ENCODE measurements at regions not wholly inside any gene's neighbourhood (a gene's known extent, or its start where the extent isn't known, plus 50 kb on each side); places are given as distances from the start of the nearest gene placed in this dataset.
"Not testable (repeated sequence)": the region's sequence is repeated elsewhere in the genome, so short reads cannot be mapped to it uniquely, and the experiment has no call there.

GRCh38 chr16:65570261-65570660 is 448.4 kb upstream of the CDH11 start:
- H3K9ac ChIP-seq, result no peak overlapping the region
- no peaks in the 10 kb centered on the region for H4K20me1 ChIP-seq (ENCODE audit: insufficient read depth)
- H3K27me3 ChIP-seq (ENCODE audit: insufficient read depth, low read depth), result no peaks in the 10 kb centered on the region
- H3K4me2 ChIP-seq, result no peak overlapping the region
- H3K79me2 ChIP-seq (ENCODE audit: insufficient read depth, low read depth), result no peaks in the 10 kb centered on the region
- no peak overlapping the region for H3K27ac ChIP-seq
- no peaks in the 10 kb centered on the region for H3K36me3 ChIP-seq (ENCODE audit: insufficient read depth)
- no peaks in the 10 kb centered on the region for H3K4me1 ChIP-seq (ENCODE audit: low read depth, poor library complexity, severe bottlenecking)
- no peak overlapping the region for H2AFZ ChIP-seq (ENCODE audit: low read depth)
- no peak overlapping the region for H3K4me3 ChIP-seq (IDR thresholded peaks at IDR 0.05; ENCODE audit: insufficient read depth, low read depth, low read length)
- no peak for TF ChIP-seq CTCF (conservative IDR thresholded peaks at IDR 0.05; ENCODE audit: low read depth, low read length)

GRCh38 chr16:65559846-65560245 is 438.0 kb upstream of the CDH11 start:
- H3K27me3 ChIP-seq (ENCODE audit: insufficient read depth, low read depth), result no peaks in the 10 kb centered on the region
- no peak overlapping the region for H3K4me3 ChIP-seq (IDR thresholded peaks at IDR 0.05; ENCODE audit: insufficient read depth, low read depth, low read length)
- H4K20me1 ChIP-seq (ENCODE audit: insufficient read depth), result no peaks in the 10 kb centered on the region
- no peak overlapping the region for H3K27ac ChIP-seq
- H3K36me3 ChIP-seq (ENCODE audit: insufficient read depth), result no peaks in the 10 kb centered on the region
- no peaks in the 10 kb centered on the region for H3K79me2 ChIP-seq (ENCODE audit: insufficient read depth, low read depth)
- no peak for TF ChIP-seq CTCF (conservative IDR thresholded peaks at IDR 0.05; ENCODE audit: low read depth, low read length)
- no peaks in the 10 kb centered on the region for H3K4me1 ChIP-seq (ENCODE audit: low read depth, poor library complexity, severe bottlenecking)
- no peak overlapping the region for H3K4me2 ChIP-seq
- H2AFZ ChIP-seq (ENCODE audit: low read depth), result no peak overlapping the region
- H3K9ac ChIP-seq, result no peak overlapping the region

GRCh38 chr16:65549689-65550088 is 427.8 kb upstream of the CDH11 start:
- H3K4me2 ChIP-seq, result not testable (repeated sequence)

GRCh38 chr16:65548470-65548869 is 426.6 kb upstream of the CDH11 start:
- H3K27me3 ChIP-seq (ENCODE audit: insufficient read depth, low read depth), result no peaks in the 10 kb centered on the region
- no peaks in the 10 kb centered on the region for H3K79me2 ChIP-seq (ENCODE audit: insufficient read depth, low read depth)
- TF ChIP-seq CTCF (conservative IDR thresholded peaks at IDR 0.05; ENCODE audit: low read depth, low read length), result no peak
- H2AFZ ChIP-seq (ENCODE audit: low read depth), result no peak overlapping the region
- no peaks in the 10 kb centered on the region for H4K20me1 ChIP-seq (ENCODE audit: insufficient read depth)
- no peaks in the 10 kb centered on the region for H3K36me3 ChIP-seq (ENCODE audit: insufficient read depth)
- H3K27ac ChIP-seq, result no peak overlapping the region
- H3K4me1 ChIP-seq (ENCODE audit: low read depth, poor library complexity, severe bottlenecking), result no peaks in the 10 kb centered on the region
- H3K4me3 ChIP-seq (IDR thresholded peaks at IDR 0.05; ENCODE audit: insufficient read depth, low read depth, low read length), result no peak overlapping the region
- no peak overlapping the region for H3K4me2 ChIP-seq
- H3K9ac ChIP-seq, result no peak overlapping the region

More at GRCh38 chr16:65549689-65550088, 427.8 kb upstream of the CDH11 start:
- not testable (repeated sequence) for H3K36me3 ChIP-seq (ENCODE audit: insufficient read depth); H2AFZ ChIP-seq (ENCODE audit: low read depth); H4K20me1 ChIP-seq (ENCODE audit: insufficient read depth); H3K4me1 ChIP-seq (ENCODE audit: low read depth, poor library complexity, severe bottlenecking); H3K27ac ChIP-seq; H3K79me2 ChIP-seq (ENCODE audit: insufficient read depth, low read depth); H3K4me3 ChIP-seq (IDR thresholded peaks at IDR 0.05; ENCODE audit: insufficient read depth, low read depth, low read length); H3K9ac ChIP-seq; H3K27me3 ChIP-seq (ENCODE audit: insufficient read depth, low read depth)

GRCh38 chr16:65547772-65548446 is 426.0 kb upstream of the CDH11 start:
- Histone ChIP-seq H3K27me3 (ENCODE audit: insufficient read depth, low read depth) (no peaks in the 10 kb centered on the region), H3K4me1 (ENCODE audit: low read depth, poor library complexity, severe bottlenecking) (no peaks in the 10 kb centered on the region), H3K4me3 (IDR thresholded peaks at IDR 0.05; ENCODE audit: insufficient read depth, low read depth, low read length) (no peak overlapping the region), H3K36me3 (ENCODE audit: insufficient read depth) (no peaks in the 10 kb centered on the region), H3K79me2 (ENCODE audit: insufficient read depth, low read depth) (no peaks in the 10 kb centered on the region), H2AFZ (ENCODE audit: low read depth) (no peak overlapping the region), H4K20me1 (ENCODE audit: insufficient read depth) (no peaks in the 10 kb centered on the region), H3K9ac (no peak overlapping the region), H3K27ac (no peak overlapping the region), H3K4me2 (no peak overlapping the region)
- TF ChIP-seq CTCF (conservative IDR thresholded peaks at IDR 0.05; ENCODE audit: low read depth, low read length), result no peak
